NT2/D1 (cell line): ENCODE measurements at regions not wholly inside any gene's neighbourhood (a gene's known extent, or its start where the extent isn't known, plus 50 kb on each side); places are given as distances from the start of the nearest gene placed in this dataset.
"Not testable (repeated sequence)": the region's sequence is repeated elsewhere in the genome, so short reads cannot be mapped to it uniquely, and the experiment has no call there.

Experiments used
- SUZ12 ChIP-seq: IDR thresholded peaks from 2 replicates; pipeline ENCODE4 v1.6.1; 2011; ENCODE audit not compliant: insufficient read length, insufficient read depth; ENCODE audit errors: extremely low read depth
- YY1 ChIP-seq: IDR thresholded peaks from 2 replicates; pipeline ENCODE4 v1.6.1; 2011; ENCODE audit not compliant: insufficient read length, insufficient read depth
- ZNF274 ChIP-seq: IDR thresholded peaks from 2 replicates; pipeline ENCODE4 v1.6.1; 2011; ENCODE audit warnings: mild to moderate bottlenecking, low read depth, low read length

- TF ChIP-seq YY1, ZNF274, SUZ12: not testable (repeated sequence)
These were observed 85.1 kb upstream of the SMAD3 start for GRCh38 chr15:66980326-66980725.
